DMS153 (cell line): ENCODE measurements at regions not wholly inside any gene's neighbourhood (a gene's known extent, or its start where the extent isn't known, plus 50 kb on each side); places are given as distances from the start of the nearest gene placed in this dataset.
"Not testable (repeated sequence)": the region's sequence is repeated elsewhere in the genome, so short reads cannot be mapped to it uniquely, and the experiment has no call there.

Experiments
- DNase-seq: peaks from one replicate; lab custom pipeline; 2025; lab: John Stamatoyannopoulos, UW

- no peak for DNase-seq
Measured at GRCh38 chr17:77548967-77549366, 408.2 kb downstream of the SEC14L1 start.

GRCh38 chr17:77549726-77550366, 408.7 kb upstream of the TNRC6C start:
- DNase-seq = no peak

- DNase-seq = no peak
Measured at GRCh38 chr17:77553459-77554066, 404.9 kb upstream of the TNRC6C start.

GRCh38 chr17:77555121-77555591, 403.3 kb upstream of the TNRC6C start:
- no peak for DNase-seq

GRCh38 chr17:77555741-77556291, 402.7 kb upstream of the TNRC6C start:
- peak; percentile 67 for DNase-seq

- DNase-seq = no peak
Measured at GRCh38 chr17:77556383-77557061, 402.0 kb upstream of the TNRC6C start.

GRCh38 chr17:77558846-77559626, 399.5 kb upstream of the TNRC6C start:
- no peak for DNase-seq

GRCh38 chr17:77560381-77560780, 398.1 kb upstream of the TNRC6C start:
- DNase-seq = no peak

GRCh38 chr17:77560841-77561240, 397.7 kb upstream of the TNRC6C start:
- no peak for DNase-seq

GRCh38 chr17:77562361-77562760, 396.1 kb upstream of the TNRC6C start:
- DNase-seq = not testable (repeated sequence)

GRCh38 chr17:77563439-77564102, 394.9 kb upstream of the TNRC6C start:
- no peak for DNase-seq

GRCh38 chr17:77564278-77564920, 394.1 kb upstream of the TNRC6C start:
- no peak for DNase-seq

- DNase-seq = no peak
Measured at GRCh38 chr17:77565166-77565565, 393.3 kb upstream of the TNRC6C start.

- DNase-seq = no peak
Measured at GRCh38 chr17:77566151-77566550, 392.4 kb upstream of the TNRC6C start.

GRCh38 chr17:77566566-77567138, 391.9 kb upstream of the TNRC6C start:
- no peak for DNase-seq

- no peak for DNase-seq
Measured at GRCh38 chr17:77568540-77568939, 390.0 kb upstream of the TNRC6C start.

- no peak for DNase-seq
Measured at GRCh38 chr17:77569846-77570564, 388.5 kb upstream of the TNRC6C start.

- no peak for DNase-seq
Measured at GRCh38 chr17:77570565-77570898, 388.0 kb upstream of the TNRC6C start.

GRCh38 chr17:77571155-77571981, 387.1 kb upstream of the TNRC6C start:
- no peak for DNase-seq
